ENCODE measurements at regions not wholly inside any gene's neighbourhood (a gene's known extent, or its start where the extent isn't known, plus 50 kb on each side); places are given as distances from the start of the nearest gene placed in this dataset.

DNA sequence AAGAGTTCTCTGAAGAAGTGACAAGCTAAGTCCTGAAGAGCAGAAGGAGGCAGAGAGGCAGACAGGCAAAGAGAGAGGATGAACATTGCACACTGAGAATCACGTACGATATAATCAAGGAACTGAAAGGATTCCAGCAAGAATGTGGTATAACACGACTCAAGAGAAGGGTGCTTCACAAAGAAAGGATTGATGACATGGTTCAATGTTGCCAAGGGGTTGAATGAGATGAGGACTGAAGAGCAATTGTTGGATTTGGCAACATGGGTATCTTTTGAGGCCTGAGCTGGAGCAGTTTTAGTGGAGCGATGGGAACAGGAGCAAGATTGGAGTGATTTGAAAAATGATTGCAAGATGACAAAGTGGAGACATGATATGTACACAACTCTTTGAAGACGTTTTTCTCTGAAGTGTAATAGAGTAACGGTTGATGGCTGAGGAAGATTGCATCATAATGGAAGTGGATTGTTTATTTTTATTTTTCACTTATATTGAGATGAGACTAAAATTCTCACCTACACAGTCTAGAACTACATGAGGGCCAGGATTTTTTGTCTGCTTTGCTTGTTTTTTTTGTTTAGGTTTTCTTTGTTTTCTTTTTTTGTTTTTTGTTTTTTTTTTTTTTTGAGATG, 1049.9 kb upstream of the WWC1 start (continued):
- TF ChIP-seq CEBPB (IDR thresholded peaks at IDR 0.05; ENCODE audit: borderline replicate concordance, low read depth, low read length), result 0 out of 2 replicates have a peak, but pooled peaks have one; percentile 32
- TF ChIP-seq EEA1 (CRISPR knock-in tag; IDR thresholded peaks at IDR 0.05; ENCODE audit: borderline replicate concordance), result no peak

DNA sequence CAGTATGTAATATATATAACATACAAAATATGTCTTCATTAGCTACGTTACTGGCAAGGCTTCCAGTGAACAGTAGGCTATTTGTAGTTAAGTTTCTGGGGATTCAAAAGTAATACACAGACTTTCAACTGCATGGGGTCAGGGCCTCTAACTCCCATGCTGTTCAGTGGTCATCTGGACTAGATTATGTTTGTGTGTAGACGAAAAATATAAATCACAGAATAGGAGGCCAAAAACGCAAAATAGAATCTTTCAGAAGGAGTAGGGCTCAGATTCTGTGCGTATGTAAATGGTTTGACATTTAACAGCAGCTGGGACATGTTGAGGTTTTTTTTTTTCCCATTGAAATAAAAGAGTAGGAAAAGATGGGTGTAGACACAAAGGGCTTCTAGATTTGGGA, 1048.7 kb upstream of the WWC1 start:
- Histone ChIP-seq H3K36me3 (replicated peaks in 1 of 2; ENCODE audit: control insufficient read depth in 1 of 2, insufficient read depth in 2 of 2, low read length in 2 of 2) (no peaks in the 10 kb centered on the region), H3K9me3 (ENCODE audit: low read length) (no peaks in the 10 kb centered on the region), H3K27me3 (ENCODE audit: control insufficient read depth in 1 of 2, insufficient read depth in 2 of 2, low read length in 2 of 2) (no peaks in the 10 kb centered on the region), H3K4me3 (replicated peaks in 1 of 3; ENCODE audit: insufficient read depth in 1 of 3, low read depth in 2 of 3, low read length in 3 of 3) (no peak overlapping the region), H3K4me2 (ENCODE audit: low read depth, low read length) (no peak overlapping the region), H3K9ac (ENCODE audit: insufficient read depth, low read depth, low read length) (no peak overlapping the region), H3K4me1 (ENCODE audit: insufficient read depth, low read length) (no peaks in the 10 kb centered on the region), H2AFZ (ENCODE audit: low read length) (no peak overlapping the region), H3K79me2 (ENCODE audit: insufficient read depth, low read length) (no peaks in the 10 kb centered on the region), H3K27ac (ENCODE audit: extremely low read length, insufficient read depth, low read length) (no peak overlapping the region), H4K20me1 (ENCODE audit: insufficient read depth, low read length) (no peaks in the 10 kb centered on the region)
- intact Hi-C loops (cut with micrococcal nuclease; ENCODE audit: unreplicated experiment), result no loop called here
- ATAC-seq (no peak), DNase-seq (ENCODE audit: low spot score) (no peak), FAIRE-seq (no peak)
- in situ Hi-C loops (cut with HindIII; ENCODE audit: extremely low pct_ligation_motif_present, low pct_unique_long_range_greater_than_20kb), result no loop called here
- WGBS (ENCODE audit: low lambda C conversion rate), result 2% methylated on average over 4 of the region's 4 CpGs
- TF ChIP-seq ZSCAN9 (CRISPR knock-in tag; IDR thresholded peaks at IDR 0.05; ENCODE audit: borderline replicate concordance), result no peak
- TF ChIP-seq SALL2 (CRISPR knock-in tag; IDR thresholded peaks at IDR 0.05), result no peak
- TF ChIP-seq, protein P1, sequence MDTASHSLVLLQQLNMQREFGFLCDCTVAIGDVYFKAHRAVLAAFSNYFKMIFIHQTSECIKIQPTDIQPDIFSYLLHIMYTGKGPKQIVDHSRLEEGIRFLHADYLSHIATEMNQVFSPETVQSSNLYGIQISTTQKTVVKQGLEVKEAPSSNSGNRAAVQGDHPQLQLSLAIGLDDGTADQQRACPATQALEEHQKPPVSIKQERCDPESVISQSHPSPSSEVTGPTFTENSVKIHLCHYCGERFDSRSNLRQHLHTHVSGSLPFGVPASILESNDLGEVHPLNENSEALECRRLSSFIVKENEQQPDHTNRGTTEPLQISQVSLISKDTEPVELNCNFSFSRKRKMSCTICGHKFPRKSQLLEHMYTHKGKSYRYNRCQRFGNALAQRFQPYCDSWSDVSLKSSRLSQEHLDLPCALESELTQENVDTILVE (CRISPR knock-in tag; IDR thresholded peaks at IDR 0.05), result no peak
- TF ChIP-seq ZNF747 (CRISPR knock-in tag; IDR thresholded peaks at IDR 0.05; ENCODE audit: borderline replicate concordance), result no peak
- TF ChIP-seq SAP130 (CRISPR knock-in tag; IDR thresholded peaks at IDR 0.05; ENCODE audit: low read depth), result no peak
- TF ChIP-seq, protein P2, sequence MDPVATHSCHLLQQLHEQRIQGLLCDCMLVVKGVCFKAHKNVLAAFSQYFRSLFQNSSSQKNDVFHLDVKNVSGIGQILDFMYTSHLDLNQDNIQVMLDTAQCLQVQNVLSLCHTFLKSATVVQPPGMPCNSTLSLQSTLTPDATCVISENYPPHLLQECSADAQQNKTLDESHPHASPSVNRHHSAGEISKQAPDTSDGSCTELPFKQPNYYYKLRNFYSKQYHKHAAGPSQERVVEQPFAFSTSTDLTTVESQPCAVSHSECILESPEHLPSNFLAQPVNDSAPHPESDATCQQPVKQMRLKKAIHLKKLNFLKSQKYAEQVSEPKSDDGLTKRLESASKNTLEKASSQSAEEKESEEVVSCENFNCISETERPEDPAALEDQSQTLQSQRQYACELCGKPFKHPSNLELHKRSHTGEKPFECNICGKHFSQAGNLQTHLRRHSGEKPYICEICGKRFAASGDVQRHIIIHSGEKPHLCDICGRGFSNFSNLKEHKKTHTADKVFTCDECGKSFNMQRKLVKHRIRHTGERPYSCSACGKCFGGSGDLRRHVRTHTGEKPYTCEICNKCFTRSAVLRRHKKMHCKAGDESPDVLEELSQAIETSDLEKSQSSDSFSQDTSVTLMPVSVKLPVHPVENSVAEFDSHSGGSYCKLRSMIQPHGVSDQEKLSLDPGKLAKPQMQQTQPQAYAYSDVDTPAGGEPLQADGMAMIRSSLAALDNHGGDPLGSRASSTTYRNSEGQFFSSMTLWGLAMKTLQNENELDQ (CRISPR knock-in tag; IDR thresholded peaks at IDR 0.05; ENCODE audit: borderline replicate concordance), result no peak
- ChIA-PET CTCF (ENCODE audit: low intra/inter-chr PET ratio, low total read pairs) (no interaction called here), POLR2A (no interaction called here)
- BruUV-seq (replicated peaks), result no TSS peak
